ENCODE measurements at regions not wholly inside any gene's neighbourhood (a gene's known extent, or its start where the extent isn't known, plus 50 kb on each side); places are given as distances from the start of the nearest gene placed in this dataset.

DNA sequence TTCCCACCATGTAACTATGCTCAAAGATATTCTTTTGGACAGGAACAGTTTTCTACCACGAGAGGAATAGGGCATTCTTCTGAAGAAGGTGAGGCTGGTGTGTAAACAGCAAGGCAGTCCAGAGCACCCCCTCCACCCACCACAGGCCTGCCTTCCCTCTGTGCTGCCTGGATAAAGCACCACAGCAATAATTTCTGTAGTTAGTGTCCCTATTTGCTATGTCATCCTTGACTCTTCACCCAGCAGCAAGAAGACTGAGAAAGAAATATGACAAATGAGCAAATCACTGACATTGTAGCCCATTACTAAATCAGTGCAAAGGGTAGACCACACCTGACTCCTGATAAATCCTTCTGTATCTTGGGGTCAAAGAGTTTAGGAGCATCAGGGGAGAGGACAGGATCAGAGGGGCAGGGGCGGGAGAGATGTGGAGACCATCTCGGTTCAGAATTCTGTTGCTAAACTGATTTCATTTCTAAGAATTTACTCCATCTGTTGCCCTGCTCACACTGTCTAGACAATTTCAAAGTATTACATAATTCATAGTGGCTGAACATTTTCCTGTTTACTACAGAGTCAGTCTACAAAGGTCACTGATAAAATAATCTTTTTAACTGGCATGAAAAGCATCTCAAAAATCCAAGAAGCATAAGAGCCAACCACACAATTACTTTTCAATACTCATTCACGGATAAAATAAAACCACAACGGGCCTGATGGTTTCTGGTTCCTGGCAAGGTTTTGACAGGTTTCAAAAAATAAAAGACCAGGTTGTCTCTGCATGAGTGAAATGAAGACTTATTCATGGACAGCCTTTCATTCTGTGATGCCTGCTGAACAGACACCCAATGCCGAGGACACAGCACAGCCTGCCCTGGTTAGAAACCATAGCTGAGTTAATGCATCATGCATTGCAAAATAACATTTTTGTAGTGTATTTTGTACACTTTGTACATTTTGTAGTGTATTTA is 88.4 kb upstream of the IRS2 start:
- H3K27ac ChIP-seq (ENCODE audit: low read length), result no peak overlapping the region
- H3K36me3 ChIP-seq (ENCODE audit: control insufficient read depth, low read depth, low read length), result no peaks in the 10 kb centered on the region
- H3K4me1 ChIP-seq (ENCODE audit: control insufficient read depth, low read depth, low read length), result peaks cover 4% of the 10 kb centered on the region
- H3K9me3 ChIP-seq (ENCODE audit: control insufficient read depth, low read depth, low read length), result no peaks in the 10 kb centered on the region
- no peak overlapping the region for H3K9ac ChIP-seq (ENCODE audit: low read length)
- no peaks in the 10 kb centered on the region for H3K27me3 ChIP-seq (ENCODE audit: control insufficient read depth, insufficient read depth, low read length)
- no peak overlapping the region for H3K4me3 ChIP-seq (ENCODE audit: low read length)

DNA sequence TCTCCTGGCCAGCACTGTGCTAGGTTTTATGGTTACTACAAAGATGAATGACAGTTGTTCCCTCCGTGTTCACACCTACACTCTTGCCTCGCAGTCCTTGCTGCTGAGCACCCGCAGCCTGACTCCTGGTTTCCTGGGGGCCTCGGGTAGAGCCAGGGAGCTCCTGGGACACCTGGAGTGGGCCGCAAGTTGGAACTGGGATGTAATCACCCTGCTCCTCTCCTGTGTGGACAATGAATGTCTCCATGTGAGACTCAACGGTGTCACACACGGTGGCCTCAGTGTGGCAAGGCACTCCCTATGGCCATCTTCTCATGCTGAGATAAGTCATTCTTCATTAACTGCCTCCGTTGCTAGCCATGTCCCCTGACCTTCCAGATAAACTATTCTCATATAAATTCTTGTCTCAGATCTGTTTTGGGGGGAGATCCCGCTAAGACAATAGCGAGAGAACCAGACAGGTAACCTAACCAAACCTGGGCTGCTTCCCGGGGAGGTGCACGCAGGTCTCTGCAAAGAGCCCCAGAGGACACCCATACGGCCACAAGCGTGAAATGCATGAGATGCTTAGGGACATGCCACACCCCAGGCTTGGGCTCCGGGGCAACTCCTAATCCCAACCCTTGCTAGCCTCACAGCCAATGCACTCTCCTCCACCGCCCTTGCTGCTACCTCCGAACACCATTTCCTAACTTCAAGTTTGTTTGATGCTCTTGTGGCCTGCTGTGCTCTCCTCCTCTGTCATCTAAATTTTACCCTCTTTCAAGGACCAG is 87.2 kb upstream of the IRS2 start:
- Histone ChIP-seq H3K9ac (ENCODE audit: low read length) (no peak overlapping the region), H3K36me3 (ENCODE audit: control insufficient read depth, low read depth, low read length) (no peaks in the 10 kb centered on the region), H3K4me1 (ENCODE audit: control insufficient read depth, low read depth, low read length) (peaks cover 4% of the 10 kb centered on the region), H3K9me3 (ENCODE audit: control insufficient read depth, low read depth, low read length) (no peaks in the 10 kb centered on the region), H3K27ac (ENCODE audit: low read length) (no peak overlapping the region), H3K27me3 (ENCODE audit: control insufficient read depth, insufficient read depth, low read length) (no peaks in the 10 kb centered on the region), H3K4me3 (ENCODE audit: low read length) (no peak overlapping the region)

GRCh38 chr13:109872864-109873263 is 86.5 kb upstream of the IRS2 start:
- Histone ChIP-seq H3K9ac (ENCODE audit: low read length) (no peak overlapping the region), H3K27ac (ENCODE audit: low read length) (no peak overlapping the region), H3K36me3 (ENCODE audit: control insufficient read depth, low read depth, low read length) (no peaks in the 10 kb centered on the region), H3K4me1 (ENCODE audit: control insufficient read depth, low read depth, low read length) (peaks cover 4% of the 10 kb centered on the region), H3K4me3 (ENCODE audit: low read length) (no peak overlapping the region), H3K9me3 (ENCODE audit: control insufficient read depth, low read depth, low read length) (no peaks in the 10 kb centered on the region), H3K27me3 (ENCODE audit: control insufficient read depth, insufficient read depth, low read length) (no peaks in the 10 kb centered on the region)

GRCh38 chr13:109870696-109871370 is 84.5 kb upstream of the IRS2 start:
- Histone ChIP-seq H3K27ac (ENCODE audit: low read length) (no peak overlapping the region), H3K27me3 (ENCODE audit: control insufficient read depth, insufficient read depth, low read length) (no peaks in the 10 kb centered on the region), H3K36me3 (ENCODE audit: control insufficient read depth, low read depth, low read length) (no peaks in the 10 kb centered on the region), H3K9ac (ENCODE audit: low read length) (no peak overlapping the region), H3K9me3 (ENCODE audit: control insufficient read depth, low read depth, low read length) (no peaks in the 10 kb centered on the region), H3K4me1 (ENCODE audit: control insufficient read depth, low read depth, low read length) (peaks cover 4% of the 10 kb centered on the region), H3K4me3 (ENCODE audit: low read length) (no peak overlapping the region)

DNA sequence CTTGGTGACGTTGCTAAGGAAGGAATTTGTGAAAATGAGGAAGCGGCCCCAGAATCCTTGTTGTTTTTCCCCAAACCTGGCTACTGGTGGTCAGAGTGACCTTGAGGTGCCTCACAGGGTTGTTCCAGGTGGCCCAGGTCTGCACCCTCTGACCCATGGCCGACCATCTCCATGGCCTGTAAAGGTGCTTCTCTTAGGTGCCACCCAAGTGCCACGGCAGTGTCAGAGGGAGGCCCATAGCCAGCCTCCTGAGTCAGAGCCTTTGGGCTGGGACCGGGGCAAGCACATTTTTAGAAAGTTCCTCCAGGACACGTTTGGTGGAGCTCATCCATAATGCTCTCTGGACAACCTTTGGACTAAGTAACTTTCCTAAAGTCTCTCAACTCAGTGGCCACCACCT is 83.9 kb upstream of the IRS2 start:
- Histone ChIP-seq H3K27ac (ENCODE audit: low read length) (no peak overlapping the region), H3K4me1 (ENCODE audit: control insufficient read depth, low read depth, low read length) (peaks cover 4% of the 10 kb centered on the region), H3K9ac (ENCODE audit: low read length) (no peak overlapping the region)

DNA sequence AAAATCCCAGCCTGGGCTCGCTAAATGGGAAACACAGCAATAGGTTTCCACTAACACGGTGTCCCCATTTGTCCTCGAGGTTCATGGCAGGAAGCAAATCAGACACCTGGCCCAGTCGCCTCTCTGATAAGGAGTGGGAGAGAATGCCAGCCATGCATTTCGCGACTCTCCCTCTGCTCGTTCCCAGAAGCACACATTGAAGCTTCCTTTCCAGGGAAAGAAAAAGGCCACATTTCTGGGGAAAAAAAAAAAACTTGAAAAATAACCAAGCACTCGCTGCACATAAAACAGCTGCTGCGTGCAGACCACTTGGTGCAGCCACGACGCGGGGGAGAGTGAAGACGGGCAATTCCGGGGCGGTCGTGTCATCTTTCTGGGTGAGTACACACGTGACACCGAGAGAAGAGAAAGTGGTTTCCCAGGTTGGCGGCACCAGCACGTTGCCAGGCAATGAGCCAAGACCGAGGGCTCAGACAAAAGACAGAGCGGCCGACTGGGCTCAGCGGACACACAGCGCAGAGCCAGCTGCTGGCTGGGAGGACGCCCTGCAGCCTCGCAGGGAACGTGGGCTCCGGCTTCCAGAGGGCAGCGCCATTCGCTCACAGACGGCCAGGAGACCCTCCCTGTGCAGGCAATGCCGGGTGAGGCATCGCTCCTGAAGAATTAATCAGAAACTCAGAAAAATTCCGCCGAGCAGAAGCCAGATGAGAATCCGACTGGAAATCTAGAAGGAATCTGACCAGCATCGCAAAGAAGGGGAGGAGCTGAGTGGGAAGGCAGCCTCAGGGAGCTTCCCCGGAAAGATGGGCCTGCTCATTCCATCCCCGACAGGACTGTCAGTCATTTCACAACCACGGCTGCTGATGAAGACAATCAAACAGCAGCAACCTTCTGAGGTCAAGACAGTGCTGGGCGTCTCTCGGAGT is 83.2 kb upstream of the IRS2 start:
- H3K9ac ChIP-seq (ENCODE audit: low read length), result no peak overlapping the region
- H3K9me3 ChIP-seq (ENCODE audit: control insufficient read depth, low read depth, low read length), result no peaks in the 10 kb centered on the region
- no peak overlapping the region for H3K4me3 ChIP-seq (ENCODE audit: low read length)
- no peak overlapping the region for H3K27ac ChIP-seq (ENCODE audit: low read length)
- H3K27me3 ChIP-seq (ENCODE audit: control insufficient read depth, insufficient read depth, low read length), result no peaks in the 10 kb centered on the region
- peaks cover 4% of the 10 kb centered on the region for H3K4me1 ChIP-seq (ENCODE audit: control insufficient read depth, low read depth, low read length)
- H3K36me3 ChIP-seq (ENCODE audit: control insufficient read depth, low read depth, low read length), result no peaks in the 10 kb centered on the region

More for the DNA sequence above, 83.9 kb upstream of the IRS2 start:
- Histone ChIP-seq H3K36me3 (ENCODE audit: control insufficient read depth, low read depth, low read length) (no peaks in the 10 kb centered on the region), H3K4me3 (ENCODE audit: low read length) (no peak overlapping the region), H3K27me3 (ENCODE audit: control insufficient read depth, insufficient read depth, low read length) (no peaks in the 10 kb centered on the region), H3K9me3 (ENCODE audit: control insufficient read depth, low read depth, low read length) (no peaks in the 10 kb centered on the region)

- Histone ChIP-seq H3K27ac (ENCODE audit: low read length) (no peak overlapping the region), H3K4me1 (ENCODE audit: control insufficient read depth, low read depth, low read length) (peaks cover 4% of the 10 kb centered on the region), H3K9me3 (ENCODE audit: control insufficient read depth, low read depth, low read length) (no peaks in the 10 kb centered on the region), H3K36me3 (ENCODE audit: control insufficient read depth, low read depth, low read length) (no peaks in the 10 kb centered on the region), H3K9ac (ENCODE audit: low read length) (no peak overlapping the region), H3K4me3 (ENCODE audit: low read length) (no peak overlapping the region), H3K27me3 (ENCODE audit: control insufficient read depth, insufficient read depth, low read length) (no peaks in the 10 kb centered on the region)
Observed at GRCh38 chr13:109868578-109869311, 82.4 kb upstream of the IRS2 start.

DNA sequence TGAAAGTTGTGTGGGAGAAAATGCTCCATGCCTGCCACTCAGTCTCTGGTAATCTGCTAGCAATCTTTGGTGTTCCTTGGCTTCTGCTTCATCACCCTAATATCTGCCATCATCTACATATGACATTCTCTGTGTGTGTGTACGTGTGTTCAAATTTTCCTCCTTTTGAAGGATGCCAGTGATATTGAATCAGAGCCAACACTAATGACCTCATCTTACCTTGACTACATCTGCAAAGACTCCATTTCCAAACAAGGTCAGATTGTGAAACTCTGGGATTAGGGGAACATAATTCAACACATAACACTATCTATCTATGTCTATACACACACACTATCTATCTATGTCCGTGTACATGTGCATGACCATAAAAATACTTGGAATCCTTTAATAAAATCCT is 81.4 kb upstream of the IRS2 start:
- H3K4me3 ChIP-seq (ENCODE audit: low read length), result no peak overlapping the region
- no peaks in the 10 kb centered on the region for H3K4me1 ChIP-seq (ENCODE audit: control insufficient read depth, low read depth, low read length)
- H3K36me3 ChIP-seq (ENCODE audit: control insufficient read depth, low read depth, low read length), result no peaks in the 10 kb centered on the region
- no peak overlapping the region for H3K27ac ChIP-seq (ENCODE audit: low read length)
- H3K9ac ChIP-seq (ENCODE audit: low read length), result no peak overlapping the region
- no peaks in the 10 kb centered on the region for H3K9me3 ChIP-seq (ENCODE audit: control insufficient read depth, low read depth, low read length)
- H3K27me3 ChIP-seq (ENCODE audit: control insufficient read depth, insufficient read depth, low read length), result no peaks in the 10 kb centered on the region

GRCh38 chr13:109862627-109863026 is 76.2 kb upstream of the IRS2 start:
- Histone ChIP-seq H3K36me3 (ENCODE audit: control insufficient read depth, low read depth, low read length) (no peaks in the 10 kb centered on the region), H3K27ac (ENCODE audit: low read length) (no peak overlapping the region), H3K9ac (ENCODE audit: low read length) (no peak overlapping the region), H3K4me1 (ENCODE audit: control insufficient read depth, low read depth, low read length) (peaks cover 4% of the 10 kb centered on the region), H3K27me3 (ENCODE audit: control insufficient read depth, insufficient read depth, low read length) (no peaks in the 10 kb centered on the region), H3K9me3 (ENCODE audit: control insufficient read depth, low read depth, low read length) (no peaks in the 10 kb centered on the region), H3K4me3 (ENCODE audit: low read length) (no peak overlapping the region)

GRCh38 chr13:109859898-109860297 is 73.5 kb upstream of the IRS2 start:
- no peak overlapping the region for H3K27ac ChIP-seq (ENCODE audit: low read length)
- H3K4me1 ChIP-seq (ENCODE audit: control insufficient read depth, low read depth, low read length), result peaks cover 4% of the 10 kb centered on the region
- no peaks in the 10 kb centered on the region for H3K9me3 ChIP-seq (ENCODE audit: control insufficient read depth, low read depth, low read length)
- no peaks in the 10 kb centered on the region for H3K36me3 ChIP-seq (ENCODE audit: control insufficient read depth, low read depth, low read length)
- no peaks in the 10 kb centered on the region for H3K27me3 ChIP-seq (ENCODE audit: control insufficient read depth, insufficient read depth, low read length)
- no peak overlapping the region for H3K4me3 ChIP-seq (ENCODE audit: low read length)
- no peak overlapping the region for H3K9ac ChIP-seq (ENCODE audit: low read length)
